Endodermal cell (in vitro differentiated cells): ENCODE measurements at regions not wholly inside any gene's neighbourhood (a gene's known extent, or its start where the extent isn't known, plus 50 kb on each side); places are given as distances from the start of the nearest gene placed in this dataset.

Experiments used
- DNase-seq: peaks from one replicate; pipeline ENCODE4 v3.0.0-alpha.2; 2017
- H3K27ac ChIP-seq: 2 replicates; pipeline ENCODE4 v1.5.1; 2013; ENCODE audit warnings: mild to moderate bottlenecking, low read depth, low read length, moderate library complexity
- H3K27me3 ChIP-seq: 2 replicates; pipeline ENCODE4 v1.6.1; 2013; ENCODE audit warnings: mild to moderate bottlenecking, low read length, moderate library complexity; ENCODE audit not compliant: insufficient read depth, control insufficient read depth, poor library complexity, severe bottlenecking
- H3K36me3 ChIP-seq: 2 replicates; pipeline ENCODE4 v1.7.0; 2013; ENCODE audit warnings: mild to moderate bottlenecking, low read length, moderate library complexity; ENCODE audit not compliant: control insufficient read depth, insufficient read depth
- H3K4me1 ChIP-seq: one replicate; pipeline ENCODE4 v1.7.0; 2013; ENCODE audit warnings: low read length; ENCODE audit not compliant: control insufficient read depth, insufficient read depth
- H3K4me3 ChIP-seq: 2 replicates; pipeline ENCODE4 v1.5.1; 2013; ENCODE audit warnings: mild to moderate bottlenecking, low read length, moderate library complexity
- H3K9ac ChIP-seq: 2 replicates; pipeline ENCODE4 v1.6.1; 2013; ENCODE audit warnings: mild to moderate bottlenecking, low read length, moderate library complexity; ENCODE audit not compliant: poor library complexity, severe bottlenecking; ENCODE audit errors: extremely low read depth
- H3K9me3 ChIP-seq: 2 replicates; pipeline ENCODE4 v1.6.1; 2013; ENCODE audit warnings: mild to moderate bottlenecking, low read length, moderate library complexity; ENCODE audit not compliant: control insufficient read depth
- H3K27ac Mint-ChIP-seq: 2 replicates; pipeline ENCODE4 v1.8.0; 2020; ENCODE audit warnings: mixed read lengths
- H3K27me3 Mint-ChIP-seq: 2 replicates; pipeline ENCODE4 v1.8.0; 2021; ENCODE audit warnings: mild to moderate bottlenecking, mixed read lengths; ENCODE audit not compliant: insufficient read depth
- H3K36me3 Mint-ChIP-seq: 2 replicates; pipeline ENCODE4 v1.8.0; 2020; ENCODE audit warnings: low read depth, mixed read lengths
- H3K4me1 Mint-ChIP-seq: 2 replicates; pipeline ENCODE4 v1.8.0; 2020; ENCODE audit warnings: mixed read lengths
- H3K4me3 Mint-ChIP-seq: 2 replicates; pipeline ENCODE4 v1.8.0; 2020; ENCODE audit warnings: mild to moderate bottlenecking, moderate library complexity, mixed read lengths
- H3K9me3 Mint-ChIP-seq: 2 replicates; pipeline ENCODE4 v1.8.0; 2020; ENCODE audit warnings: mild to moderate bottlenecking, mixed read lengths
- CTCF ChIP-seq: fragments of 200-600 bp; sonication (generic); conservative IDR thresholded peaks from 2 replicates; pipeline ENCODE4 v1.5.0; 2021; ENCODE audit warnings: antibody characterized with exemption, mild to moderate bottlenecking
- WGBS, 2 experiments: methylation state at CpG; one replicate each; pipeline versions ENCODE4 v1.1.5 to v1.1.7; 2013; ENCODE audit warnings: missing lambda C conversion rate in 2 of 2, mixed read lengths in 1 of 2; ENCODE audit not compliant: insufficient coverage in 1 of 2, insufficient read length in 1 of 2; 5-methylcytosine and 5-hydroxymethylcytosine counted together

- H3K36me3 ChIP-seq: no peaks in the 10 kb centered on the region
- peak; percentile 87 for DNase-seq
- H3K4me1 ChIP-seq: peaks cover 5% of the 10 kb centered on the region
- WGBS, 2 experiments: 13% methylated on average over 3 of the region's 3 CpGs; no CpG with 5 or more reads in 1 of the 2 experiments
- no peak overlapping the region for H3K27ac ChIP-seq
- no peak for TF ChIP-seq CTCF
- Mint-ChIP-seq H3K36me3 (no peaks in the 10 kb centered on the region), H3K27ac (no peak overlapping the region), H3K9me3 (no peaks in the 10 kb centered on the region), H3K4me3 (no peak overlapping the region), H3K4me1 (peaks cover 31% of the 10 kb centered on the region), H3K27me3 (peaks cover 6% of the 10 kb centered on the region)
- no peak overlapping the region for H3K9ac ChIP-seq
- no peak overlapping the region for H3K4me3 ChIP-seq
- H3K27me3 ChIP-seq: no peaks in the 10 kb centered on the region
- H3K9me3 ChIP-seq: no peaks in the 10 kb centered on the region
These were observed 187.7 kb downstream of the MAF start for GRCh38 chr16:79412783-79413225.

- 72 to 100% methylated on average over 3 to 4 of the region's 4 CpGs for WGBS, 2 experiments
- Mint-ChIP-seq H3K9me3 (no peaks in the 10 kb centered on the region), H3K27ac (no peak overlapping the region), H3K36me3 (no peaks in the 10 kb centered on the region), H3K4me1 (peaks cover 26% of the 10 kb centered on the region), H3K27me3 (peaks cover 6% of the 10 kb centered on the region), H3K4me3 (no peak overlapping the region)
- H3K27ac ChIP-seq: no peak overlapping the region
- H3K4me1 ChIP-seq: peaks cover 5% of the 10 kb centered on the region
- no peak for DNase-seq
- no peaks in the 10 kb centered on the region for H3K9me3 ChIP-seq
- no peaks in the 10 kb centered on the region for H3K36me3 ChIP-seq
- no peak for TF ChIP-seq CTCF
- no peak overlapping the region for H3K4me3 ChIP-seq
- no peaks in the 10 kb centered on the region for H3K27me3 ChIP-seq
- no peak overlapping the region for H3K9ac ChIP-seq
These were observed 188.7 kb downstream of the MAF start for GRCh38 chr16:79411805-79412204.

GRCh38 chr16:79411357-79411756, 189.2 kb downstream of the MAF start:
- Mint-ChIP-seq H3K4me1 (peaks cover 24% of the 10 kb centered on the region), H3K27me3 (peaks cover 7% of the 10 kb centered on the region), H3K36me3 (no peaks in the 10 kb centered on the region), H3K9me3 (no peaks in the 10 kb centered on the region), H3K27ac (no peak overlapping the region), H3K4me3 (no peak overlapping the region)
- Histone ChIP-seq H3K4me1 (peaks cover 5% of the 10 kb centered on the region), H3K27ac (no peak overlapping the region), H3K9ac (no peak overlapping the region), H3K36me3 (no peaks in the 10 kb centered on the region), H3K4me3 (no peak overlapping the region), H3K9me3 (no peaks in the 10 kb centered on the region), H3K27me3 (no peaks in the 10 kb centered on the region)
- no peak for TF ChIP-seq CTCF
- no peak for DNase-seq
